IPS-NIHi7 (cell line): ENCODE measurements at regions not wholly inside any gene's neighbourhood (a gene's known extent, or its start where the extent isn't known, plus 50 kb on each side); places are given as distances from the start of the nearest gene placed in this dataset.

Experiments
- DNase-seq: peaks from one replicate; pipeline ENCODE4 v3.0.0; 2012; ENCODE audit warnings: mixed read lengths; ENCODE audit errors: extremely low spot score

GRCh38 chr22:22999523-22999922, 70.8 kb upstream of the GNAZ start:
- no peak for DNase-seq

GRCh38 chr22:23000657-23001347, 69.5 kb upstream of the GNAZ start:
- no peak for DNase-seq

GRCh38 chr22:23001463-23001862, 68.9 kb upstream of the GNAZ start:
- DNase-seq, result no peak

- DNase-seq, result no peak
Measured at GRCh38 chr22:23002612-23003180, 67.6 kb upstream of the GNAZ start.

- DNase-seq, result no peak
Measured at GRCh38 chr22:23007823-23008222, 62.5 kb upstream of the GNAZ start.

GRCh38 chr22:23008896-23009295, 61.4 kb upstream of the GNAZ start:
- DNase-seq, result no peak
